Activated CD4-positive, alpha-beta T cell treated with anti-CD3 and anti-CD28 coated beads, Interleukin-2, amount 10 ng/mL, durations not matched to agents 7 days and 5 days (primary cell): ENCODE measurements at regions not wholly inside any gene's neighbourhood (a gene's known extent, or its start where the extent isn't known, plus 50 kb on each side); places are given as distances from the start of the nearest gene placed in this dataset.

Experiments used
- CTCF ChIA-PET: fragments of 350-600 bp; sonication (Branson Sonifier 250); formaldehyde crosslinking; loops from one replicate; lab custom pipeline; 2021; ENCODE audit warnings: antibody characterized with exemption; lab: Charles Lee
- POLR2A ChIA-PET: fragments of 350-600 bp; sonication (Branson Sonifier 250); formaldehyde crosslinking; loops from one replicate; lab custom pipeline; 2021; ENCODE audit warnings: antibody characterized with exemption; lab: Charles Lee
- DNase-seq: peaks from one replicate; pipeline ENCODE4 v3.0.0-alpha.2; 2020
- H3K27ac Mint-ChIP-seq: one replicate; pipeline ENCODE4 v1.8.0; 2021; ENCODE audit warnings: mild to moderate bottlenecking, moderate library complexity, mixed read lengths
- H3K27me3 Mint-ChIP-seq: one replicate; pipeline ENCODE4 v1.8.0; 2021; ENCODE audit warnings: mixed read lengths
- H3K36me3 Mint-ChIP-seq: one replicate; pipeline ENCODE4 v1.8.0; 2021; ENCODE audit warnings: low read depth, mixed read lengths
- H3K4me1 Mint-ChIP-seq: one replicate; pipeline ENCODE4 v1.8.0; 2021; ENCODE audit warnings: mixed read lengths
- H3K4me3 Mint-ChIP-seq: one replicate; pipeline ENCODE4 v1.8.0; 2021; ENCODE audit warnings: mild to moderate bottlenecking, moderate library complexity, mixed read lengths
- H3K9me3 Mint-ChIP-seq: one replicate; pipeline ENCODE4 v1.8.0; 2021; ENCODE audit warnings: mixed read lengths

DNA sequence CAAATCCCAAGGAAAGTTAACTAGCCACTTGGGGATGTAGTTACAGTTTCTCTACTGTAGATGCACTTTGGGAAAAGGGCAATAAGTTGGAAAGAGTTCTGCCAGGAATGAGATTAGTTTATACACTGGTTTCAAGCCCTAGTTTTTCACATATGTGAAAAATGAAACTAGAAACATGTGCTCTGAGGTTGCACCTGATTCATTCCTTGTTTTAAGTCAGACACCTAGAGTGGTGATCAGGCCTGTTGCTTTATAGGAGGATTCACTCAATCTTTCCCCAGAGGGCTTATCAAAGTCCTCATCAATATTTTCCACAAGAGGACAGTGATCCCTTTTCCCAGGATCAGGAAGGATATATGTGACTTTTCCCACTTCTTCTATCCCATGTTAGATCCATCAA is 515.9 kb upstream of the PKN2 start:
- ChIA-PET CTCF (no interaction called here), POLR2A (no interaction called here)
- no peak overlapping the region for H3K4me3 Mint-ChIP-seq
- no peaks in the 10 kb centered on the region for H3K4me1 Mint-ChIP-seq
- no peak for DNase-seq
- H3K36me3 Mint-ChIP-seq, result no peaks in the 10 kb centered on the region
- peaks cover 18% of the 10 kb centered on the region for H3K27me3 Mint-ChIP-seq
- H3K9me3 Mint-ChIP-seq, result no peaks in the 10 kb centered on the region
- no peak overlapping the region for H3K27ac Mint-ChIP-seq

DNA sequence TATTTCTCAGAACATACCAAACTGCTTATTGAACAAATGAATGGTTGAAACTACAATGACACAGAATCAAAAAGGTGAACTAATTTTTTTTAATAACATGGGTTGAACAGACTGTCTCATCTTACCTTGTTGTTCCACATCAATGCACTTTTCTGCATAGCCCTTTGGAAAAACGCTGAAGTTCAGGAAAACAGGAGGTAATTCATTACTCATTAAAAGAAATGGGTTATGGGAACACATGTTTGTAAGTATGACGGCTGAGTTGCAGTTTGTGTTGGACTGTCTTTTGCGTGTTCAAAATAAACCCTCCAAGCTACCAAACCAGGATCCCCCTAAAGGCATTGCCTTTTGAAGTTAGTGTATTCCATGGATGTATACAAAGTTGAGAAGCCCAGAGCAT is 514.9 kb upstream of the PKN2 start:
- Mint-ChIP-seq H3K4me3 (no peak overlapping the region), H3K27ac (no peak overlapping the region), H3K4me1 (no peaks in the 10 kb centered on the region), H3K27me3 (peaks cover 21% of the 10 kb centered on the region), H3K36me3 (no peaks in the 10 kb centered on the region), H3K9me3 (no peaks in the 10 kb centered on the region)
- no peak for DNase-seq
- ChIA-PET POLR2A (no interaction called here), CTCF (no interaction called here)

DNA sequence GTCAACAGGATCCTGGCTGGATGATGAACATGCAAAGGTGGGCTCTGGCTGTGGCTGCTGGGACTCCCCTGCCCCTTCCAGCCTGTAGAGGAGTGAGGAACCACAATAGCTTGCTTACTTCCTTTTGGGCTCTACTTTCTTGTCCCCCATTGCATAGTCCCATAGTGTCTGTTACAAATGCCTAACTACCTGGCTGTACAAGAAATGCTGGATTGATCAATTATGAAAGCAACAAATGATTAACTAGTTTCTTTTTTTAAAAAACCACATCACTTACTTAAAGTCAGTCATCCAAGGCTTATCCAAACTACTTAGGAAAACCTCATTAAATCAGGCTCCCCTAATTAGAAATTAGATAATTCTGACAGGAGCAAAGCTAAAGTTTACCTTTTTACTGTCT is 514.1 kb upstream of the PKN2 start:
- Mint-ChIP-seq H3K9me3 (no peaks in the 10 kb centered on the region), H3K4me1 (no peaks in the 10 kb centered on the region), H3K27me3 (peaks cover 21% of the 10 kb centered on the region), H3K27ac (no peak overlapping the region), H3K36me3 (no peaks in the 10 kb centered on the region), H3K4me3 (no peak overlapping the region)
- ChIA-PET CTCF (no interaction called here), POLR2A (no interaction called here)
- no peak for DNase-seq

DNA sequence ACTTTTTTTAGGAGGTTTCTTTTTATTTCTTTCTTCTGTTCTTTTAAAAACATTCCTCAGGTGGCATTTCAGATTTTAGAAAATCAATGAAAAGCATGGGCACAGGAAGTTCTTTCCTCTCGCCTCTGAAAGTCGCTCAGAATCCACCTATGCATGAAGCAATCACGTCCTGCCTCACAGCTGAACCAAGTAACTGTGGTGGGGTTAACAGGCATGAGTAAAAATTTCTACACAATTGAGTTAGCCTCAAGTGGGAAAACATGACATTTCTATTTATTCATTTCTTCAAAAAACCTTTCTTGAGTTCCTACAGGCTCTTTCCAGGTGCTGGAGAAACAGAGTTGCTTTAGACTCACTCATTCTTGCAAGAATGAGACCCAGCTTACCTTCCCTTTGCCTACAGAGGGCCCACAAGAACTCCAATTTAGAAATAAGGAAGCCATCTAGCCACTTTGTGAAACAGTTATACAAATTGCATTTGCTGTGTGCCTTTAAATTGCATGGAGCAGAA is 508.9 kb upstream of the PKN2 start:
- Mint-ChIP-seq H3K36me3 (no peaks in the 10 kb centered on the region), H3K27me3 (peaks cover 13% of the 10 kb centered on the region), H3K27ac (no peak overlapping the region), H3K4me3 (no peak overlapping the region), H3K4me1 (no peaks in the 10 kb centered on the region), H3K9me3 (no peaks in the 10 kb centered on the region)
- CTCF ChIA-PET, result no interaction called here
- no peak for DNase-seq
- POLR2A ChIA-PET, result no interaction called here

DNA sequence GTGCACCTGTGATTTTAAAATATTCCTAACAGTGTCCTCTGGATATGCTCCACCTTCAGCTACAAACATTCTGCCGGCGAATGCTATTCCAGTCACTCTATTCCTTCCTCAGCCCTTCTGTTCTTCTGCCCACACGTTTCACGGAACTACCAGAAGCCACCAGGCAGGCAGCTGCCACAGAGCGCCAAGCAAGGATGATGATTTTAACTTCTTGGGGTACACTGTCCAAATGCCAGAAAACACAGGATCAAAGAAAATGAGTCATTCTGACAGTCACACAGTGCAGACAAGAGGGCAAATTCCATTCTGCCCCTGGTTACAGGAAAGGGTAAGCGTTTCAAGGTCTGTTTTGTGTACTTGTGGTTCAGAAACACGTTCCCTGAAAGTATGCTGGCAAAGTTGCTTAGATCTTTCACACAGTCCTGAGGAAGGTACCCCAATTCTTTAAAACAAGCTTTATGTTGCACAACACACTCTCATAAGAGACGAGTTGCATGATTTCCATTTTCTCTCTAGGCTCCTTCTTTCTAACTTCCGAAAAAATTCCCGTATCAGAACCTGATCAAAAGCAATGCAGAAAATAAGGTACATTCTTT is 508.3 kb upstream of the PKN2 start:
- H3K27ac Mint-ChIP-seq, result no peak overlapping the region
- no peaks in the 10 kb centered on the region for H3K9me3 Mint-ChIP-seq
- no peak overlapping the region for H3K4me3 Mint-ChIP-seq
- DNase-seq, result no peak
- peaks cover 1% of the 10 kb centered on the region for H3K4me1 Mint-ChIP-seq
- H3K36me3 Mint-ChIP-seq, result no peaks in the 10 kb centered on the region
- ChIA-PET CTCF (no interaction called here), POLR2A (no interaction called here)
- H3K27me3 Mint-ChIP-seq, result peaks cover 15% of the 10 kb centered on the region

DNA sequence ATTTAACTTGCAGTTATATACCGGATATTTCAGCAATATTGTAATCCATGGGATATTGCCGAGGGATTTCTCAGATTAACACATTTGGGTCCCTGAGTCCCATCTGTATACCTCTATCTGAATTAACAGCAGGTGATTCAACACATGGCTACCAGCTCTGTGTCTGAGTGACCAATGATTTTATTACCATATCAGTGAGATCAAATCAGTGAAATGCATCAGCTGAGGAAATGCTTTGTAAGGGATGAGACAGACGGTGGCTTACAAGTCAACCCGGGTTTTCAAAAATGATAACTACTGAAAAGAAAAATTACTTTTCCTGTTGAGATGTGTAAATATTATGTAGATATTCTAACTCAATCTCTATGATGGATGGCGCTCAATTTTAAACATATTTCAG is 504.1 kb upstream of the PKN2 start:
- H3K36me3 Mint-ChIP-seq, result no peaks in the 10 kb centered on the region
- H3K9me3 Mint-ChIP-seq, result no peaks in the 10 kb centered on the region
- H3K4me1 Mint-ChIP-seq, result peaks cover 1% of the 10 kb centered on the region
- CTCF ChIA-PET, result interaction anchor here (1.2 kb wide), 1 partner anchor 106 kb away, joined by 3 read pairs; no protein-coding TSS in a partner anchor
- POLR2A ChIA-PET, result no interaction called here
- DNase-seq, result no peak
- H3K27me3 Mint-ChIP-seq, result peaks cover 8% of the 10 kb centered on the region
- no peak overlapping the region for H3K4me3 Mint-ChIP-seq
- no peak overlapping the region for H3K27ac Mint-ChIP-seq

DNA sequence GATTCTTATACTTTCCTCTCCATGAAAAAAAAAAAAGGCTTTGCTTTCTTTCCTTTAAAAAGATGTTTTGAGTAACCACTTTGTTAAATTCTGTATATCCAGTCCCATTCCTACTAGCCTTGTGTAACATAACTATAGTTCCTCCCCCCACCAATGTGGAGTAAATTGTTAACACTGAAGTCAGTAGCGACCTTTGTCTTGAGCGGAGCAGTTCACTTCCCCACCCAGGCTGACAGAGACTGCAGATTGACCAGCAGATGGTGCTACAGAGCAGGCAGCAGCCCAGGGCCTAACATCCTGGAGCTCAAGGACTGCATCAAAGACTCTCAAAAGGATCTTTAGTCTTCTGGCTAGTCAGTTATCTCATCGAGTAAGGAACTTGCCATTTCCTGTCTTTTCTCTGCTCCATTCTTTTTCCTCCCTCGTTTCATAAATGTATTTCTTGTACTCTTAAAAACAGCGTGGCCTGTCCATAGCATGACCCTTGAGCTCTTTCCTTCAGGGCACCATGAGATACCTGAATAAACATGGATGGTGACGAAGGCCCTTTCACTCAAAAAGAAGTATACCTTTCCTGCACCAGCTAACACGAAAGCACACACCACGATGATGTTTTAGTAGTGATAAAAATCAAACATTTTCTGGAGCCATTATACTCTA is 503.5 kb upstream of the PKN2 start:
- CTCF ChIA-PET, result interaction anchor here (1.2 kb wide), 1 partner anchor 106 kb away, joined by 3 read pairs; no protein-coding TSS in a partner anchor
- POLR2A ChIA-PET, result no interaction called here
- no peaks in the 10 kb centered on the region for H3K36me3 Mint-ChIP-seq
- H3K27me3 Mint-ChIP-seq, result peaks cover 8% of the 10 kb centered on the region
- peak; percentile 70 for DNase-seq
- peaks cover 1% of the 10 kb centered on the region for H3K4me1 Mint-ChIP-seq
- H3K4me3 Mint-ChIP-seq, result no peak overlapping the region
- no peaks in the 10 kb centered on the region for H3K9me3 Mint-ChIP-seq
- no peak overlapping the region for H3K27ac Mint-ChIP-seq

DNA sequence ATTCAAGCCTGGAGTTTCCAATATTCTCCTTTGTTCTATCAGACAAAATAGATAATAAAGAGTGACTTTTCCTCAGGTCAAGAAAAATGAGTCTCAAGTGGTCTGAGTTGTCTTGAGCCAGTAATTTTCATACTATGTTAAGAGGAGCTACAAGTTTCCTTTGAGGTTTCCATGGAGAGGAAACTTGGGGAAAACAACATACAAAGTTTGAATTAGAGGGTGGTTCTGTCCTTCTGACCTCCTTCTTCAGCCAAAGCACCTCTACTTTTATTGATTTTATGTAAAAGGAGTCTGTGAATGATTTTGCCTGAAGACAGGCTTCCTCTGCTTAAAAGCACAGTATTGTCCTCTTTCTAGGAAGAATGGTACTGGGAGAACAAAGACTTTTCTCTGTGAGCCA is 497.2 kb upstream of the PKN2 start:
- H3K27me3 Mint-ChIP-seq, result no peaks in the 10 kb centered on the region
- no peak overlapping the region for H3K4me3 Mint-ChIP-seq
- H3K27ac Mint-ChIP-seq, result no peak overlapping the region
- H3K4me1 Mint-ChIP-seq, result peaks cover 4% of the 10 kb centered on the region
- DNase-seq, result no peak
- no peaks in the 10 kb centered on the region for H3K36me3 Mint-ChIP-seq
- ChIA-PET CTCF (no interaction called here), POLR2A (no interaction called here)
- H3K9me3 Mint-ChIP-seq, result no peaks in the 10 kb centered on the region

DNA sequence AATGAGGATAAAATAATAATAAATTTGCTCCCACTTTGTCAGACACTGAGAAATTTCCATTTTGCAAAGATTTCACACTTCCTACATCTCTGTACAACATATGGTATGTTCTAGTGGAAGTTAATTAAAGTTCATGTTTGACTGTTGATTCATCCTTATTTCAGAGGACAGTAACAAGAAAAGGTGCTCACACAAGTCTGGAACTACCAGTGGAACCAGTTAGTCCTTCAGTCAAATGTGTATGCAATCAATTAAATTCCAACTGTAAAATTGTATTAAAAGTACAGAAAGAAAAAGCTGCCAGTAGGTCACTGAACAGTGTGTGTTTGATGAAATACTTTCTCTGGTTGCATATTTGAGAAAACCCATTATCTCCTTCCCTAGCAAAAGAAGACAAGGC is 496.0 kb upstream of the PKN2 start:
- H3K27ac Mint-ChIP-seq, result no peak overlapping the region
- ChIA-PET POLR2A (no interaction called here), CTCF (interaction anchor here (0.5 kb wide), 1 partner anchor 344 kb away, joined by 3 read pairs; no protein-coding TSS in a partner anchor)
- no peak for DNase-seq
- H3K4me3 Mint-ChIP-seq, result no peak overlapping the region
- H3K36me3 Mint-ChIP-seq, result no peaks in the 10 kb centered on the region
- peaks cover 8% of the 10 kb centered on the region for H3K4me1 Mint-ChIP-seq
- no peaks in the 10 kb centered on the region for H3K9me3 Mint-ChIP-seq
- peaks cover 4% of the 10 kb centered on the region for H3K27me3 Mint-ChIP-seq

DNA sequence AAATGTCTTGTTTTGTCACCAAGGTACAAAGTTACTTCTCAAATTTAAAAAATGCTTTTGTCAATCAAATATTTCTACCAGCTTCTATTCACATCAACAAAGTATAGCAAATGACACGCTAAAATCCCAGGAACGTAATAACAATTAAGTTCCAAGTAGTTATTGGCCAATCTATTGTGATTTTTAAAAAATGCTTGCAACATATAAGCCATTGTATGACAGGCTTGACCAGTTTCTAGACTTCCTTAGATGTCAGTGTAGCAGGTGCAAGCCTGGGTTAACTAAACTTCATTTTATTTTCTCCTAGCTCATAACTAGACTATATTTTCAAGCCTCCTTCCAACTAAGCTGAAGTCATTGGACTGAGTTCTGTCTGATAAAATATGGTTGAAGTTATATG is 494.5 kb upstream of the PKN2 start:
- Mint-ChIP-seq H3K27ac (no peak overlapping the region), H3K9me3 (no peaks in the 10 kb centered on the region), H3K36me3 (no peaks in the 10 kb centered on the region), H3K4me1 (peaks cover 8% of the 10 kb centered on the region), H3K27me3 (peaks cover 8% of the 10 kb centered on the region), H3K4me3 (no peak overlapping the region)
- DNase-seq, result no peak
- POLR2A ChIA-PET, result no interaction called here
- CTCF ChIA-PET, result no interaction called here

DNA sequence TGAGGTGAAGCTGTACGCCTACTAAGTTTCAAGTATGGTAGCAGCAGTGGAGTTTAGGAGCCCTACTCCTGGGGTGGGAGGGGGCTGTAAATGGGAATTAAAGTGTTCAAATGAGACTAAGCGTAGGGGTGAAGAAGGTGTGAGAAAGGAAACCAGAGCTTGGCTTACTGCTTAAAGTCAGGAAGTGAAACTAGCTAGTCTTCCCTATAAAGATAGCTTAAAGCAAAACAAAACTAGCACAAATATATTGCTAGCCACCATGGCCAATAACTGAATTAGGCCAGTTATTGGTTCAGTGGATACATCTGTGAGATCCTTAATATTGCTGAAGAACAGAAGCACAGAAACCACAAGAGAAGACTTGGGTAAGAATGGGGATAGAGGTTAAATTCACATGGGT is 492.2 kb upstream of the PKN2 start:
- no peak overlapping the region for H3K4me3 Mint-ChIP-seq
- H3K27me3 Mint-ChIP-seq, result peaks cover 12% of the 10 kb centered on the region
- no peak overlapping the region for H3K27ac Mint-ChIP-seq
- DNase-seq, result no peak
- no peaks in the 10 kb centered on the region for H3K36me3 Mint-ChIP-seq
- CTCF ChIA-PET, result no interaction called here
- no peaks in the 10 kb centered on the region for H3K9me3 Mint-ChIP-seq
- POLR2A ChIA-PET, result no interaction called here
- H3K4me1 Mint-ChIP-seq, result peaks cover 8% of the 10 kb centered on the region

DNA sequence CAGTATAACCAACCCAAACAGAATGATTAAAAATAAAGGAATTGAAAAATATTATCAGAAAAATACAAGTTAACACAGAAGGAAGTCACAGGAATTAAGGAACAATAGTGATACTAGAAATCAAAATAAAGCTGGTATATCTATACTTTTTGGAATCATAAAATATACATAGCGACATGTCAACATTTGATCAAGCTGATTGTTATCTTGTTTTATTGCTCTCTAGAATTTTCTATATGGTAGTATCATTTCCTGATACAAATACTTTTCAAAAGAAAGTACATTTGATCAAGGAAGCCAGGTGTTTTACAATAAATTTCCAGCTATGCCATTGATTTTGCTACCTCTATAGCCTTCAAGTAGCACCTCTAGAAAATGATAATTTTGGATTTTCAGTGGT is 489.5 kb upstream of the PKN2 start:
- Mint-ChIP-seq H3K4me3 (no peak overlapping the region), H3K27ac (no peak overlapping the region)
- CTCF ChIA-PET, result no interaction called here

DNA sequence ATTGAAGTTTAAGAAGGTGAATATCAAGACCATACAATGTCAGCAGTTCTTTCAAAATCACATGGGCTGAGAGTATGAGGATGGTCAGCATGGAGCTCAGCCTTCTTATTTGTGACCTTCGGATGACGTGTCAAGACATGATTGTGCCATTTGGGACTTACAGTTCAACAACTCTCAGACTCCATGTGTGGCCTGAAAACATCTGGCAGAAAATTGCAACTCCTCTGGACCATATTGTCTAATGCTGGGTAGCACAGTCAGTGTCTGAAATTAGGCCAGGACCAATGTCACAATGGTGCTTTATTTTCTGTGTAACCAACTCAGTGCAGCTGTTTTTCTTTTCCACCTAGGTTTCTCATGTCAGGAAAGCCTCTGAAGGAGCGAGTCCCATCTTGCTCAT is 483.5 kb upstream of the PKN2 start:
- no peak for DNase-seq
- H3K27me3 Mint-ChIP-seq, result peaks cover 12% of the 10 kb centered on the region
- no peaks in the 10 kb centered on the region for H3K9me3 Mint-ChIP-seq
- POLR2A ChIA-PET, result no interaction called here
- CTCF ChIA-PET, result no interaction called here
- H3K4me3 Mint-ChIP-seq, result no peak overlapping the region
- H3K4me1 Mint-ChIP-seq, result no peaks in the 10 kb centered on the region
- no peaks in the 10 kb centered on the region for H3K36me3 Mint-ChIP-seq
- H3K27ac Mint-ChIP-seq, result no peak overlapping the region

More for the DNA sequence above, 489.5 kb upstream of the PKN2 start:
- no peaks in the 10 kb centered on the region for H3K36me3 Mint-ChIP-seq
- H3K4me1 Mint-ChIP-seq, result peaks cover 8% of the 10 kb centered on the region
- no peak for DNase-seq
- no peaks in the 10 kb centered on the region for H3K9me3 Mint-ChIP-seq
- POLR2A ChIA-PET, result no interaction called here
- H3K27me3 Mint-ChIP-seq, result peaks cover 12% of the 10 kb centered on the region

DNA sequence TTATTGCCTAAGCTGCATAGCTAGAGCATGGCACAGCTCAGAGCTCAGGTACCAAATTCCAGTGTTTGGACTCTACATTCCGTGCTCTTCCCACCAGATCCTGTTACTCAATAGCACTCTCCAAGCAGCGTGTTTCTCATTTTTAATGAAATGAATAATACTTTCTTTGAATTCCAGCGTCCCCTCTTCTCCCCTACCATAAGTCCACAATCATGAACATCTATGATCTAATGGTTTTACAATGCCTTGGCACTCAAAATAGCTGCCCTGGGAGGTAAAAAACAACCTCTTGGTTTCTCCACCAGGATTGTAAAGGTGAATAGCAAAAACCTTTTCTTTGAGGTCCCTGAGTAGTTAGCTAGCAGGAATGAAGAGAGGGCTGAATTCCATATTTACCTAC is 480.0 kb upstream of the PKN2 start:
- DNase-seq, result no peak
- H3K36me3 Mint-ChIP-seq, result no peaks in the 10 kb centered on the region
- H3K27me3 Mint-ChIP-seq, result peaks cover 13% of the 10 kb centered on the region
- no peaks in the 10 kb centered on the region for H3K9me3 Mint-ChIP-seq
- H3K27ac Mint-ChIP-seq, result no peak overlapping the region
- ChIA-PET CTCF (no interaction called here), POLR2A (no interaction called here)
- no peak overlapping the region for H3K4me3 Mint-ChIP-seq
- H3K4me1 Mint-ChIP-seq, result no peaks in the 10 kb centered on the region
